ENCODE measurements at regions not wholly inside any gene's neighbourhood (a gene's known extent, or its start where the extent isn't known, plus 50 kb on each side); places are given as distances from the start of the nearest gene placed in this dataset.

DNA sequence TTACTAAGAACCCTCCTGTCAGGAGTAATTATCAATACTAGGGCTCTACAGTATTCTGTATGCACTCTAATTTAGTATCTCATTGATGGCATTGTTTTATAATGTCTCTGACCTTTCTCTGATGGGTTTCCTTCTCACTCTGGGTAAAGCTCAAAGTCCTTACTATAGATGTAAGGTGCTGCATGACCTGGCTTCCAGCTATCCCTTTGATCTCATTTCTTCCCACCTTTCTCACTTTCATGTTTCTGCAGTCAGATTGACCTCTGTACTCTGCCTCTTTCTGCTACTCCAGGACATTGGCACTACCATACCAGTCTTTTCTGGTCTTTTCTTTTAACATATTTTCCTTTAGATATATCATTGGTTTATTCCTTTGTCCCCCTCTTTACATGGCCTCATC lies 2332.8 kb upstream of the C9orf72 start:
- CTCF ChIA-PET: no interaction called here
- no peak overlapping the region for H3K27ac ChIP-seq
- TF ChIP-seq, protein P1, sequence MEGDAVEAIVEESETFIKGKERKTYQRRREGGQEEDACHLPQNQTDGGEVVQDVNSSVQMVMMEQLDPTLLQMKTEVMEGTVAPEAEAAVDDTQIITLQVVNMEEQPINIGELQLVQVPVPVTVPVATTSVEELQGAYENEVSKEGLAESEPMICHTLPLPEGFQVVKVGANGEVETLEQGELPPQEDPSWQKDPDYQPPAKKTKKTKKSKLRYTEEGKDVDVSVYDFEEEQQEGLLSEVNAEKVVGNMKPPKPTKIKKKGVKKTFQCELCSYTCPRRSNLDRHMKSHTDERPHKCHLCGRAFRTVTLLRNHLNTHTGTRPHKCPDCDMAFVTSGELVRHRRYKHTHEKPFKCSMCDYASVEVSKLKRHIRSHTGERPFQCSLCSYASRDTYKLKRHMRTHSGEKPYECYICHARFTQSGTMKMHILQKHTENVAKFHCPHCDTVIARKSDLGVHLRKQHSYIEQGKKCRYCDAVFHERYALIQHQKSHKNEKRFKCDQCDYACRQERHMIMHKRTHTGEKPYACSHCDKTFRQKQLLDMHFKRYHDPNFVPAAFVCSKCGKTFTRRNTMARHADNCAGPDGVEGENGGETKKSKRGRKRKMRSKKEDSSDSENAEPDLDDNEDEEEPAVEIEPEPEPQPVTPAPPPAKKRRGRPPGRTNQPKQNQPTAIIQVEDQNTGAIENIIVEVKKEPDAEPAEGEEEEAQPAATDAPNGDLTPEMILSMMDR (conservative IDR thresholded peaks at IDR 0.05; ENCODE audit: low read depth): no peak
- no peak for DNase-seq (ENCODE audit: low spot score)
- POLR2A ChIA-PET (ENCODE audit: low non-redundant PET): no interaction called here

DNA sequence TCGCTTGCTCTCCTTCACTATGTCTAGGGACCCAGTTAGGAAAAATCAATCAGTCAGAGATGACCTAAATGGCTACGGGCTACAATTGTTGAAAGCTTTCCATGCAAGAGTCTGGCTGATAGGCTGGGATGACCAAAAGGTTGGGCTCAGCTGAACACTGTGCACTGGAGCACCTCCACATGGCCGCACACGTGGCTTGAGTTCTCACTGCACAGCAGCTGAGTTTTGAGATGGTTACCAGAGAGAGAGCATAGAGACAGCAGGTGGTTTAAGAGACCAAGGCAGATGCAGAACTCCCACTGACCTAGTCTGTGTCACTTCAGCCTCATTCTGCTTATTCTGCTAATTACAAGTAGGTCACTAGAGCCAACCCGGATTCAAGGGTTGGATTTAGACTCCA lies 2354.8 kb upstream of the C9orf72 start:
- TF ChIP-seq, protein P1 (conservative IDR thresholded peaks at IDR 0.05; ENCODE audit: low read depth): no peak
- CTCF ChIA-PET: no interaction called here
- H3K27ac ChIP-seq: no peak overlapping the region
- POLR2A ChIA-PET (ENCODE audit: low non-redundant PET): no interaction called here
- DNase-seq (ENCODE audit: low spot score): no peak

- DNase-seq (ENCODE audit: low spot score): no peak
- TF ChIP-seq, protein P1 (conservative IDR thresholded peaks at IDR 0.05; ENCODE audit: low read depth): no peak
- no peak overlapping the region for H3K27ac ChIP-seq
- CTCF ChIA-PET: no interaction called here
- POLR2A ChIA-PET (ENCODE audit: low non-redundant PET): no interaction called here
Observed at GRCh38 chr9:29939559-29939958, 2366.3 kb upstream of the C9orf72 start.

DNA sequence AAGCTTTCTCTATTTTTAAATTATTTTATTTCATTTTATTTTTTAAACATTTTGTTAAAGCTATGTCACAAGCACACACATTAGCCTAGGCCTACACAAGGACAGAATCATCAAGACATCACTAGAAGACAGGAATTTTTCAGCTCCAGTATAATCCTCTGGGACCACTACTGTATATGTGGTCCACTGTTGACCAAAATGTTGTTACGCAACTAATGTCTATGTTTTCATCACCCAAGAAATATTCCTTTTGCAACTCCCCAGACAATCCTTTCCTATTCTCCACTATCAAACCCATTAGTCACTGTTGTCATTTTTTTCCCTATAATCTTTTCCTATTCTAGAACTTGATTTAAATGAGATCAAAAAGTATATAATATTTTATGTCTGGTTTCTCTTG lies 2371.7 kb upstream of the C9orf72 start:
- H3K27ac ChIP-seq: no peak overlapping the region
- DNase-seq (ENCODE audit: low spot score): no peak
- ChIA-PET CTCF (interaction anchor here (0.6 kb wide), 1 partner anchor 14 kb away, joined by 3 read pairs; no protein-coding TSS in a partner anchor), POLR2A (ENCODE audit: low non-redundant PET) (no interaction called here)
- TF ChIP-seq, protein P1 (conservative IDR thresholded peaks at IDR 0.05; ENCODE audit: low read depth): no peak

GRCh38 chr9:29958469-29958868 lies 2385.2 kb upstream of the C9orf72 start:
- no peak overlapping the region for H3K27ac ChIP-seq
- TF ChIP-seq, protein P1 (conservative IDR thresholded peaks at IDR 0.05; ENCODE audit: low read depth): no peak
- DNase-seq (ENCODE audit: low spot score): no peak
- ChIA-PET CTCF (interaction anchor here (0.6 to 1.1 kb wide), 2 partner anchors 14 to 352 kb away, joined by 3 to 4 read pairs; no protein-coding TSS in a partner anchor), POLR2A (ENCODE audit: low non-redundant PET) (no interaction called here)

- DNase-seq (ENCODE audit: low spot score): no peak
- TF ChIP-seq, protein P1 (conservative IDR thresholded peaks at IDR 0.05; ENCODE audit: low read depth): no peak
- CTCF ChIA-PET: interaction anchor here (0.7 kb wide), 1 partner anchor 87 kb away, joined by 4 read pairs; no protein-coding TSS in a partner anchor
- POLR2A ChIA-PET (ENCODE audit: low non-redundant PET): no interaction called here
- no peak overlapping the region for H3K27ac ChIP-seq
Observed at GRCh38 chr9:29965834-29966233, 2392.6 kb upstream of the C9orf72 start.

GRCh38 chr9:29966247-29966646 lies 2393.0 kb upstream of the C9orf72 start:
- ChIA-PET CTCF (interaction anchor here (0.7 kb wide), 1 partner anchor 87 kb away, joined by 4 read pairs; no protein-coding TSS in a partner anchor), POLR2A (ENCODE audit: low non-redundant PET) (no interaction called here)
- TF ChIP-seq, protein P1 (conservative IDR thresholded peaks at IDR 0.05; ENCODE audit: low read depth): no peak
- peak; percentile 46 for DNase-seq (ENCODE audit: low spot score)
- H3K27ac ChIP-seq: no peak overlapping the region

Data from RWPE1 (cell line).